GM12872 (cell line): ENCODE measurements at regions not wholly inside any gene's neighbourhood (a gene's known extent, or its start where the extent isn't known, plus 50 kb on each side); places are given as distances from the start of the nearest gene placed in this dataset.

Experiments used
- TF ChIP-seq, protein P1 (sequence below): IDR thresholded peaks from 3 replicates; pipeline ENCODE4 v1.5.1; 2011; ENCODE audit warnings: low read depth, mild to moderate bottlenecking, low read length, moderate library complexity; ENCODE audit not compliant: insufficient read depth

DNA sequence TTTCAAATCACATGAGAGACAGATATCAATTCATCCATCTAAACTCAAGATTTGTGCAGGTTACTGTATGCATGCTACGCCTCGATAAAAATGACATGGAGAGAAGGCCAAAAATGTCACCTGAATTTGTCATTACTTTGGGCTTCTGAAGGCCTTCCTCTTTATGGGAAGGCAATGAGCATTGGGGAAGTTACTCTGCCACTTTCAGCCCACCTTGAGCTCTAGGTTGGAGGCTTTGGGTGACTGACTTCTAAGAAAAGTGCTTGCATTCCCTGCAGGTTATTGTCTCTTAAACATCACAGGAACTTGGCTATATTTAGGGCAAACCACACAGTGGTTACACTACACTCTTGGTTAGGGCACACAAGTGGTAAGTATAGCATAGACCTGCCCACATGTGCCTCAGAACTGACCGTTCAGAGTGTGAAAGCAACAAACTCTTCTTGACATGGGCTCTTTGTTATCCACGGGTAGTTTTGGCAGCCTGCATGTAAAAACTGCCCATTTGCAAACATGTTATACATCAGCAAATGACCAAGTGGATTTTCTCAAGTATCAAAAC lies 169.5 kb downstream of the ZNF608 start:
- TF ChIP-seq, protein P1, sequence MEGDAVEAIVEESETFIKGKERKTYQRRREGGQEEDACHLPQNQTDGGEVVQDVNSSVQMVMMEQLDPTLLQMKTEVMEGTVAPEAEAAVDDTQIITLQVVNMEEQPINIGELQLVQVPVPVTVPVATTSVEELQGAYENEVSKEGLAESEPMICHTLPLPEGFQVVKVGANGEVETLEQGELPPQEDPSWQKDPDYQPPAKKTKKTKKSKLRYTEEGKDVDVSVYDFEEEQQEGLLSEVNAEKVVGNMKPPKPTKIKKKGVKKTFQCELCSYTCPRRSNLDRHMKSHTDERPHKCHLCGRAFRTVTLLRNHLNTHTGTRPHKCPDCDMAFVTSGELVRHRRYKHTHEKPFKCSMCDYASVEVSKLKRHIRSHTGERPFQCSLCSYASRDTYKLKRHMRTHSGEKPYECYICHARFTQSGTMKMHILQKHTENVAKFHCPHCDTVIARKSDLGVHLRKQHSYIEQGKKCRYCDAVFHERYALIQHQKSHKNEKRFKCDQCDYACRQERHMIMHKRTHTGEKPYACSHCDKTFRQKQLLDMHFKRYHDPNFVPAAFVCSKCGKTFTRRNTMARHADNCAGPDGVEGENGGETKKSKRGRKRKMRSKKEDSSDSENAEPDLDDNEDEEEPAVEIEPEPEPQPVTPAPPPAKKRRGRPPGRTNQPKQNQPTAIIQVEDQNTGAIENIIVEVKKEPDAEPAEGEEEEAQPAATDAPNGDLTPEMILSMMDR = no peak

DNA sequence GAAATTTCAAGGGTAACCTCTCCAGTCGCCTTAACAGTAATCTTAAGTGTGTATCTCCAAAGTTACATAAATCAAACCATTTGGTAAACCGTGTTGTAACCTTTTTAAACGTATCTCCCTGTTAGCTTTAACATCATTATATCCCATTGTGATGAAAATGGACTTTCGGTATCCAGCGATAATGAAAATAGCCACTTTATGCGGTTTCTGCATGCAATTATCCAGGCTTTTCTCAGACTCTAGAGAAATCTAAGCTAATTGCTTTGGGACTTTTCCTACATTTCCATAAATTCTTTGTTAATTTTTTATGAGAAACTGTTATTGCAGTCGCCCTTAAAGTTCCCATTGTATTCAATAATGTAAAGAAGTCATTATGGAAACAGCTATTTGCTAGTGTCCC lies 170.7 kb downstream of the ZNF608 start:
- TF ChIP-seq, protein P1 = no peak

DNA sequence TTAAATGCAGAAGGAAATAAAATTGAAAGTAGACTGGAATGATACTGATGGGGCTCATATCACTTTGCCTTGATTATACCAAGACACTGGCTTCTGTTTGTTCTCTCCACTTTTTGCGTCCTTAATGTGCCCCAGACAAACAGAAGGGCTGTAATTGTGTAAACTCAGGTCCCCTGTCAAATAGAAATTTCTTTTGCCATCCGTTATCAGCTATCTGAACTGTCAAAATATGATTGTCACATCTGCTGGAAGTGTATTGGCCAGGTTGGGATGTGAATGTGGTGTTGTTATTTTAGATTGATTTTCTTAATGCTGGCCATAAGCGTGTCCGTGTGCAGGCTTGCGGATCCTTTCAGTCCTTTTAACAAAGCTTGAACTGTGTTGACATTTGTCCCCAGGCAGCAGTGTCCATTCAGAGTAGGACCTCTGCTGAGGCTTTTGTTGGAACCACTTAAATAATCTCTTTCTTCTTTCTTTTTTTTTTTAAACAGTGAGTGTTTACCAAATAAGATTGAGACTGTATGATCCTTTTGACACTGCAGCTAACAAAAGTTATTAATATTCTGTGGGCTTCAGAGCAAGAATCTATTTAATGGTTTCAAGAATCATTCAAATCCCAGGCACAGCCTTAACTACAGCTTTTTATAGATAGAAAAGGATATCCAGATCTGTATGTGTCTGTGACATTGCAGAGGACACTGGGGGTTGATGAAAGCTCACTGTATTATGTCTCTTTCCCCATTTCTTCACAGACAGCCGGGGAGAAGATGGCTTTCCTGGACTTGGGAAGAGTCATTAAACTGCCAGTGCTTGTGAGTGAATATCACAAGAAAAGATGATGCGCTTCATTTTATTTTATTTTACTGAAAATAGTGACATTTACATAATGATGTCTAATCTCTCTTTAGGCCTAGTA lies 171.7 kb downstream of the ZNF608 start:
- TF ChIP-seq, protein P1 = no peak

DNA sequence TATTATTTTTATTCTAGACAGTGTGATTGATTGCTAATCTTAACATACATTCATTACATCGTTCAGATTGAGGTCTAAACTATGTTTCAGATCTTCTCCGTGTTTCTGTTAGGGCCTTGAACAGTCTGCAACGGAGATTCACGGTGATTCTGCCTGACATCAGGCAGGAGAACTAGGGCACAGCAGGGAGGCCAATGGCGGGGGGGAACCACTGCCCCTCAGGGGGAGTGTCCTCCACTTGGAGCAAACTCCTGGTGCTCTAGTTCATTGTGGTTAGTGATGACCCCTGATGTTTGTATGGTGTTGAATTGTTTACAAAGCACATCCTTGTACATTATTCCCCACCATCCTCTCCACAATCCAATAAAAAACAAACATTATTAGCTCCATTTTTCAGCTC lies 173.5 kb downstream of the ZNF608 start:
- TF ChIP-seq, protein P1 = no peak

DNA sequence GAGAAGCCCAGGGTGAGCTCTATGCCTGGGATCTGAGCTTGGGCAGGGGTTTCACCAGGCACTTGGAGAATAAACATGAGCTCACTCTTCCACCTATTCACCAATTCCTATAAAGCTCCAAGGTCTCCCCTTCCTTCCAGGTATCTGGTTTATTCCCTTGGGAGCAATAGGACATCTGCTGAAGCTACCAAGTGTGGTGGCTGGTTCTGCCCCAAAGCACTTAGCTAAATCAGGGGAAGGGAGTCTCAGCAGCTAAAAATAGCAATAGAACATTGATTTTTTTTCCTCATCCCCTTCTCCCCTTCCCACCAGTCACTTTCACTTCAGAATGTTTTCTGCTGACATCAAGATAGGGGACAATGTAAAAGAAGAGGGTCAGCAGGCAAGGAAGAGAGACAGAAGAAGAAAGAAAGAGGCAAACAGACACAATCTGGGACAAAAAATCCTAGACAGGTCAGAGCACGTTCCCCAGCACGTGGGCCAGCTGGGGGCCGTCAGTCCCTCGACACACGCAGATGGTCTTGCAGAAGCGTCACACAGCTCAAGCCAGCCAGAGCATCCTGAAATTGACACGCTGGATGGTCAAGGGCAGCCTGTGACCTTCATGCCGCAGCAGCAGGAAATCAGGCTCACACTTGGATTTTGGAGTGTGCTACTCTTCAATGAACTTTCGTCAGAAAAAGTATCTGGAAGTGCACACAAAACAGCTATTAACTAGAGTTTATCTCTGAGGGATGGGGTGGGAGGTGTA lies 176.0 kb downstream of the ZNF608 start:
- TF ChIP-seq, protein P1 = no peak

DNA sequence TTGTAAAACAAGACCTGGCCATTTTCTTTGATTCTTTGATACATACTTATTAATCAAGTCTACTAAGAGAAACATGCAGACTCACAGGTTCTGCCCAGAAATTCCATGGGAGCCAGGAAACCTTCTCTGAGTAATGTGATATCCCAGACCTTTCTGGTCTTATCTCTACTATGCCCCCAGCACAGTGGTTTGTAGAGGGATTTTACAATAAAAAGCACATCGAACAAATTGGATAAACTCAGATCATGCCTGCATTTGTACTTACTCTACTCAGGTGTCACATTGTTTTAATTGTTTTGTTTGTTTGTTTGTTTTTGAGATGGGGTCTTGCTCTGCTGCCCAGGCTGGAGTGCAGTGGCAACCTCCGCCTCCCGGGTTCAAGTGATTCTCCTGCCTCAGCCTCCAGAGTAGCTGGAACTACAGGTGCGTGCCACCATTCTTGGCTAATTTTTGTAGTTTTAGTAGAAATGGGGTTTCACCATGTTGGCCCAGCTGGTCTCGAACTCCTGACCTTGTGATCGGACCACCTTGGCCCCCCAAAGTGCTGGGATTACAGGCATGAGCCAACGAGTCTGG lies 179.5 kb downstream of the ZNF608 start:
- TF ChIP-seq, protein P1 = no peak

DNA sequence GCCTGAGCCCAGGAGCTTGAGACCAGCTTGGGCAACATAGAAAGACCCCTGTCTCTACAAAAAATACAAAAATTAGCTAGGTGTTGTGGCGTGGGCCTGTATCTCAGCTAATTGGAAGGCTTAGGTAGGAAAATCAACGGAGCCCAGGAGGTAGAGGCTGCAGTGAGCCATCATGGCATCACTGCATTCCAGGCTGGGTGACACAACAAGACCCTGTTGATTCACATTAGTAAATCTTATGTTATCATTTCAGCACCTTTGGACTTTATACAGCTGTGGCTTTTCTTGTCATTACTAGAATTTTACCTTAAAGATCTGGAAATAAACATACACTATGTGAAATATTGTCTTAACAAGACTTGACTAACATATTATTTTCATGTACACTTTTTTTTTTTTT lies 185.0 kb downstream of the ZNF608 start:
- TF ChIP-seq, protein P1 = no peak
